Nephron (organoid): ENCODE measurements at regions not wholly inside any gene's neighbourhood (a gene's known extent, or its start where the extent isn't known, plus 50 kb on each side); places are given as distances from the start of the nearest gene placed in this dataset.

Source experiments
- H3K27ac Mint-ChIP-seq, 3 experiments: 2 replicates each; pipeline ENCODE4 v1.8.0; 2020; ENCODE audit warnings: mixed read lengths in 3 of 3, mild to moderate bottlenecking in 2 of 3, moderate library complexity in 1 of 3
- H3K27me3 Mint-ChIP-seq: 2 replicates; pipeline ENCODE4 v1.8.0; 2021; ENCODE audit warnings: low read depth, mild to moderate bottlenecking, moderate library complexity, mixed read lengths
- H3K36me3 Mint-ChIP-seq: 2 replicates; pipeline ENCODE4 v1.8.0; 2020; ENCODE audit warnings: low read depth, mixed read lengths
- H3K4me1 Mint-ChIP-seq: 2 replicates; pipeline ENCODE4 v1.8.0; 2020; ENCODE audit warnings: mixed read lengths
- H3K4me3 Mint-ChIP-seq, 3 experiments: 2 replicates each; pipeline ENCODE4 v1.8.0; 2020; ENCODE audit warnings: mild to moderate bottlenecking in 3 of 3, mixed read lengths in 3 of 3, moderate library complexity in 2 of 3
- H3K9me3 Mint-ChIP-seq: 2 replicates; pipeline ENCODE4 v1.8.0; 2020; ENCODE audit warnings: mixed read lengths
- TF ChIP-seq, protein P1 (sequence below), 3 experiments: fragments of 200-600 bp; sonication (generic); IDR thresholded peaks; one replicate each; pipeline ENCODE4 v1.5.0; 2021; ENCODE audit warnings: antibody characterized with exemption in 3 of 3; ENCODE audit not compliant: unreplicated experiment in 3 of 3

- H3K4me1 Mint-ChIP-seq: no peaks in the 10 kb centered on the region
- H3K4me3 Mint-ChIP-seq: no peak overlapping the region
- no peaks in the 10 kb centered on the region for H3K36me3 Mint-ChIP-seq
- no peaks in the 10 kb centered on the region for H3K9me3 Mint-ChIP-seq
- TF ChIP-seq, protein P1, sequence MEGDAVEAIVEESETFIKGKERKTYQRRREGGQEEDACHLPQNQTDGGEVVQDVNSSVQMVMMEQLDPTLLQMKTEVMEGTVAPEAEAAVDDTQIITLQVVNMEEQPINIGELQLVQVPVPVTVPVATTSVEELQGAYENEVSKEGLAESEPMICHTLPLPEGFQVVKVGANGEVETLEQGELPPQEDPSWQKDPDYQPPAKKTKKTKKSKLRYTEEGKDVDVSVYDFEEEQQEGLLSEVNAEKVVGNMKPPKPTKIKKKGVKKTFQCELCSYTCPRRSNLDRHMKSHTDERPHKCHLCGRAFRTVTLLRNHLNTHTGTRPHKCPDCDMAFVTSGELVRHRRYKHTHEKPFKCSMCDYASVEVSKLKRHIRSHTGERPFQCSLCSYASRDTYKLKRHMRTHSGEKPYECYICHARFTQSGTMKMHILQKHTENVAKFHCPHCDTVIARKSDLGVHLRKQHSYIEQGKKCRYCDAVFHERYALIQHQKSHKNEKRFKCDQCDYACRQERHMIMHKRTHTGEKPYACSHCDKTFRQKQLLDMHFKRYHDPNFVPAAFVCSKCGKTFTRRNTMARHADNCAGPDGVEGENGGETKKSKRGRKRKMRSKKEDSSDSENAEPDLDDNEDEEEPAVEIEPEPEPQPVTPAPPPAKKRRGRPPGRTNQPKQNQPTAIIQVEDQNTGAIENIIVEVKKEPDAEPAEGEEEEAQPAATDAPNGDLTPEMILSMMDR (IDR thresholded peaks at IDR 0.05; ENCODE audit: unreplicated experiment in 3 of 3): no peak
- peaks cover 4% of the 10 kb centered on the region for H3K27me3 Mint-ChIP-seq
- H3K27ac Mint-ChIP-seq: no peak overlapping the region
These were observed 122.9 kb upstream of the SLC22A23 start for GRCh38 chr6:3579652-3580175.

GRCh38 chr6:3578981-3579380, 122.1 kb upstream of the SLC22A23 start:
- TF ChIP-seq, protein P1 (IDR thresholded peaks at IDR 0.05; ENCODE audit: unreplicated experiment in 3 of 3): no peak
- no peaks in the 10 kb centered on the region for H3K9me3 Mint-ChIP-seq
- H3K4me1 Mint-ChIP-seq: no peaks in the 10 kb centered on the region
- no peak overlapping the region for H3K4me3 Mint-ChIP-seq
- no peak overlapping the region for H3K27ac Mint-ChIP-seq
- peaks cover 8% of the 10 kb centered on the region for H3K27me3 Mint-ChIP-seq
- H3K36me3 Mint-ChIP-seq: no peaks in the 10 kb centered on the region

- TF ChIP-seq, protein P1 (IDR thresholded peaks at IDR 0.05; ENCODE audit: unreplicated experiment in 3 of 3): no peak
- Mint-ChIP-seq H3K4me3 (no peak overlapping the region), H3K27ac (no peak overlapping the region), H3K4me1 (no peaks in the 10 kb centered on the region), H3K27me3 (peaks cover 8% of the 10 kb centered on the region), H3K36me3 (no peaks in the 10 kb centered on the region), H3K9me3 (no peaks in the 10 kb centered on the region)
These were observed 120.7 kb upstream of the SLC22A23 start for GRCh38 chr6:3577517-3577916.

DNA sequence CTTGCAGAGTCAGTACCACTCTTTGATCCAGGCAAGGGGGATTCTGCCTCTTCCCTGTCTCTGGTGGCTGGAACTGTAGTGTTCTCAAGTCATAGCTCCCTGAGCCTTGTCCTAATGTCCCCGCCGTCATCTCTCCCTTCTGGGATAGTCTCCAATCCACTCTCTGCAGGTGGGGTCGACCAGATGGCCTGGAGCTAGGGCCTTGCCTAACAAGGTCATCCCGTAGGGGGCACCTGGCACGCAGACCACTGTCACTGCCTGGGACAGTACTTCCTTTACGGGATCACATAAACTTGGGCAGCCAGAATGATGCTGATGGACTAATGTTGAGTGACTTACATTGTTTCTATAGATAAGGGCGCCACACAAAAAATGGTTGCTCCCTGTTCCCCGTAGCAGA, 118.9 kb upstream of the SLC22A23 start:
- no peaks in the 10 kb centered on the region for H3K9me3 Mint-ChIP-seq
- no peaks in the 10 kb centered on the region for H3K36me3 Mint-ChIP-seq
- no peak overlapping the region for H3K27ac Mint-ChIP-seq
- TF ChIP-seq, protein P1 (IDR thresholded peaks at IDR 0.05; ENCODE audit: unreplicated experiment in 3 of 3): no peak
- H3K4me3 Mint-ChIP-seq: no peak overlapping the region
- H3K27me3 Mint-ChIP-seq: peaks cover 8% of the 10 kb centered on the region
- peaks cover 6% of the 10 kb centered on the region for H3K4me1 Mint-ChIP-seq

DNA sequence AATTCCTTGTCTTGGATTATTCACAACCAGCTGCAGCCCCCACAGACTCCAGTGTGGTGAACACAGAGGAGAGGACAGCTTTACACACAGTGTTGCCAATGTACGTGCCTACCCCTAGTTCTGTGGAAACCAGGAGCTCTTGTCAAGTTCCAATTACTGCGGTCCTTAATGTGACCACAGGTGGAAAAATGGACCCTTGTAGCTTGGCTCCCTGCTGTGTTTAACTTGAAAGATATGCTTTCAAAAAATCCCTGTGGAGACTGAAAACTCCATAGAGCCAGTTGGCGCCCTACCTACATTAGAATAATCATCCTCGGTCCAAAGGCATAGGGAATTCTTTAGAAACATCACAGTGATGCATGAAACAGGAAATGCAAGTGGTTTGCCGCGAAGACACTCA, 118.3 kb upstream of the SLC22A23 start:
- Mint-ChIP-seq H3K4me1 (peaks cover 12% of the 10 kb centered on the region), H3K27ac (no peak overlapping the region), H3K27me3 (peaks cover 11% of the 10 kb centered on the region), H3K36me3 (no peaks in the 10 kb centered on the region), H3K9me3 (no peaks in the 10 kb centered on the region), H3K4me3 (no peak overlapping the region)
- TF ChIP-seq, protein P1 (IDR thresholded peaks at IDR 0.05; ENCODE audit: unreplicated experiment in 3 of 3): no peak

- H3K9me3 Mint-ChIP-seq: no peaks in the 10 kb centered on the region
- no peak overlapping the region for H3K27ac Mint-ChIP-seq
- no peaks in the 10 kb centered on the region for H3K36me3 Mint-ChIP-seq
- TF ChIP-seq, protein P1 (IDR thresholded peaks at IDR 0.05; ENCODE audit: unreplicated experiment in 3 of 3): no peak
- no peak overlapping the region for H3K4me3 Mint-ChIP-seq
- H3K27me3 Mint-ChIP-seq: peaks cover 14% of the 10 kb centered on the region
- H3K4me1 Mint-ChIP-seq: peaks cover 22% of the 10 kb centered on the region
These were observed 116.8 kb upstream of the SLC22A23 start for GRCh38 chr6:3573670-3574069.
